HG02623 (cell line): ENCODE measurements at regions not wholly inside any gene's neighbourhood (a gene's known extent, or its start where the extent isn't known, plus 50 kb on each side); places are given as distances from the start of the nearest gene placed in this dataset.
"Not testable (repeated sequence)": the region's sequence is repeated elsewhere in the genome, so short reads cannot be mapped to it uniquely, and the experiment has no call there.

Source experiments
- ATAC-seq: cut with Tn5 transposase; IDR thresholded peaks from one replicate; pipeline ENCODE4 v1.9.1; 2021; ENCODE audit warnings: moderate library complexity; ENCODE audit not compliant: unreplicated experiment

DNA sequence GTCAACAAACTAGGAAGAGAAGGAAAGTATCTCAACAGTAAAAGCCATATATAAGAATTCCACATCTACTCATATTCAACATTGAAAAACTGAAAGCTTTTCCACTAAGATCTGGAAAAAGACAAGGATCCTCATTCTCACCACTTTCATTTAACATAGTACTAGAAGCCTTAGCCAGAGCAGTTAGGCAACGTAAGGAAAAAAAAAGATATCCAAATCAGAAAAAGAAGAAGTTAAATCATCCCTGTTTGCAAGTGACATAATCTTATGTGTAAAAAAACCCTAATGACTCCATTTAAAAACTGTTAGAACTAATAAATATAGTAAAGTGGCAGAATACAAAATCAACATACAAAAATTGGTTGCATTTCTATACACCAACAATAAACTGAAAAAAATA is 426.2 kb downstream of the BCAT1 start:
- ATAC-seq = no peak

DNA sequence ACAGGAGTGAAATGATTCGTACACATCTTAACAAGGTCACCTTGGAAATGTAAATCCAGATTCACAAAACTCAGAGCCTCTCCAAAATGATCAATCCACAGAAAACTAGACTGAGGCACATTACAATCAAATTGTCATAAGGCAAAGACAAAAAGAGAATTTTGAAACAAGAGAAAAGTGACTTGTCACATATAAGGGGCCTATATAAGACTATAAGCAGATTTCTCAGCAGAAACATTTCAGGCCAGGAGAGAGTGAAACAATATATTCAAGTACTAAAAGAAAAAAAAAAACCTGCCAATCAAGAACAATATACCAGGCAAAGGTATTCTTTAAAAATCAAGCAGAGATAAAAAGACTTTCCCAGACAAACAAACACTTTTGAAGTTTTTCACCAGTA is 429.1 kb downstream of the BCAT1 start:
- ATAC-seq = no peak

- no peak for ATAC-seq
These were observed 431.9 kb downstream of the BCAT1 start for GRCh38 chr12:24517000-24517399.

- no peak for ATAC-seq
These were observed 438.2 kb downstream of the BCAT1 start for GRCh38 chr12:24510581-24511125.

- ATAC-seq = no peak
These were observed 441.1 kb downstream of the BCAT1 start for GRCh38 chr12:24507827-24508226.

DNA sequence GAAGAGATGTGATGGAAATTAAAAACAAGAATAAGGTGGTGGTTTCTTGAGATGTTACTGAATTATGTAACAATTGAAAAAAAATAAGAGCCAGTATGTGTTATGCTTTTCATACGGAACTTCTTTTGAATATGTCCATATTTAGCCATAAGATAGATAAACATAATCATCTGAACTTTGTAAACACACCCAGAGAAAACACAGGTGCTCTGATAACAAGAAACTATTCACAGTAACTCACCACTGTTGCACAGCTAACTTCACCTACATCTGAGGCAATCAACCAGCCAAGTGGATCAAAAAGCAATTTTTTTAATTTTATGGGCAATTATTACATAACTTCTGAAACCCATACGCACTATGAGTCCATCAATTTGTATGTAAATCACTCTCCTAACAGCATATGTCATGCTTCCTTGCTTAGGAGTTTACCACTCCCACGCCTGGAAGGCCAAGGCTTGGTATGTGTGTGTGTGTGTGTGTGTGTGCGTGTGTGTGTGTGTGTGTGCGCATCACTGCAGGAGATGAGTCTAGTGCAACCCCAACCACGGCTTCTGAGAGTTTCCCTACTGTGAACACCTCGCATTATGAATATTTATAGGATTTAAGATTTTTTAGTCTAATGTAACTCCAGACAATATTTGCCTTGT is 443.4 kb downstream of the BCAT1 start:
- no peak for ATAC-seq

GRCh38 chr12:24503477-24503876 is 445.4 kb downstream of the BCAT1 start:
- ATAC-seq = not testable (repeated sequence)

DNA sequence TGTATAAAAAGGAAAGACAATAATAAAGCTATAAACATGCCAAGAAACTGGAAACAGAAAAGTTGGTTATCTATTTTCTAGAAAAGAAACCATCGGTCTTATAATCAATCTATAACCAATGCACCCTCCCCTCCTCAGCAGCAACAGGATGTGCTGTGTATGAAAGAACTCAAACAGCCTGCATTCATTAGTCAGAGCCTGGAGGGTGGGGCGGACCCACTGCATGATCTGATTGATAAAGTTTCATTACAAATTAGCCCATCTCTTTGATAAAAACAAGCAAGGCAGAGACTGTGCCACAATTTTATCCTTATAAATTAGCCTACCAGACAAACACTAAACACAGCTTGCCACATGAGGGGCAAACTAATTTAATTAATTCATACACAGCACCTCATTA is 448.1 kb downstream of the BCAT1 start:
- ATAC-seq = no peak

DNA sequence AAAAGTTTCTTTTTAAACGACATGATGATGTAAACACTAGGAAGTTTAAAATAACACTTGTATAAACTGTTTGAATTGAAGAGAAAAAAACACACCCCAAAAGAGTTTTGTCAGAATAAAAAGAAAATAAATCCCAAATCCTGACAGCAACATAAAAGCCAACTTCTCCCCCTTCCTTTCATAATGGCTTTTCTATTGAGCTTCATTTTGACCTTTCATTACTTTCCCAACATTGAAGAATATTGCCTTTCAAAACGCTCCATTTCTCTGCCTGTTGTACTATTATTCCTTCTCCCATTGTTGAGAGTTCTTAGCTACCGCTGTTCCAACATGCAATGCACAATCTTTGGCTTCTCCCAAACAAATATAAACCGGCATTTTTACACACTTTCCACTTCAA is 448.5 kb downstream of the BCAT1 start:
- no peak for ATAC-seq

- ATAC-seq = no peak
These were observed 449.5 kb downstream of the BCAT1 start for GRCh38 chr12:24499151-24500146.

DNA sequence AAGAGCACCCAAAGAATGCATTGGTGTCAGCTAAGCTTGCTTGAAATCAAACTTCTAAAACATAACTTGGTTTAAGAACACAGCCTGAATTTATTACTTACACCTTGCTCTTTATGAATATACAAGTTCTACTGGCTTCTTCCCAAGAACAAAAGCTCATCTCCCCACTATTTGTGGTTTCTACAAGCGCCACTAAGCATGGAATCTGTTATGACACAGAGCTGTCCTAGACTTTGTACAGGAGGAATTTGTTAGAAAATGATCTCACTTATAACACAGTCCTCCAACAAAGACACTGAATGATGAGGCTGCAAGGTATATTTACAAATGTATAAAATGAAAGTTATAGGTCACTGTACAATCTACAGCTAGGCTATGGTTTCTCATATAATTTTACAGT is 452.1 kb downstream of the BCAT1 start:
- ATAC-seq = no peak

DNA sequence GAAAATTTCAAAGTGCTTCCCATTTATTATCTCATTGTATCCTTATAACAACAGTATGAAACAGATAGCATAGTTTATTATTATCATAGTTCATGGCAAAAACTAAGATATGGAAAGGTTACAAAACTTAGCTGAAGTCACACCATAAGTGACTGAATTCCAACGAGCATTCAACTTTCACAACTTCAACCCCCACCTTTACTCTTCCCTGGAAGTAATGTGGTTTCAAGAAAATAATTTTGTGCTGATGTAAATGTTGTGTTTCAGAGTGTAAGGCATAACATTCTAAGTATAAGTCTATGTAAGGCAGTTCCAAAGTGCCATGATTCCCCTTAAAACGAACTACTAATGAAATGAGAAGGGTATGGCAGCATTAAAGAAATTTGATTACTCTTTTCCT is 454.5 kb downstream of the BCAT1 start:
- no peak for ATAC-seq

GRCh38 chr12:24491968-24492367 is 456.9 kb downstream of the BCAT1 start:
- no peak for ATAC-seq

- ATAC-seq = no peak
These were observed 459.0 kb downstream of the BCAT1 start for GRCh38 chr12:24489939-24490338.

DNA sequence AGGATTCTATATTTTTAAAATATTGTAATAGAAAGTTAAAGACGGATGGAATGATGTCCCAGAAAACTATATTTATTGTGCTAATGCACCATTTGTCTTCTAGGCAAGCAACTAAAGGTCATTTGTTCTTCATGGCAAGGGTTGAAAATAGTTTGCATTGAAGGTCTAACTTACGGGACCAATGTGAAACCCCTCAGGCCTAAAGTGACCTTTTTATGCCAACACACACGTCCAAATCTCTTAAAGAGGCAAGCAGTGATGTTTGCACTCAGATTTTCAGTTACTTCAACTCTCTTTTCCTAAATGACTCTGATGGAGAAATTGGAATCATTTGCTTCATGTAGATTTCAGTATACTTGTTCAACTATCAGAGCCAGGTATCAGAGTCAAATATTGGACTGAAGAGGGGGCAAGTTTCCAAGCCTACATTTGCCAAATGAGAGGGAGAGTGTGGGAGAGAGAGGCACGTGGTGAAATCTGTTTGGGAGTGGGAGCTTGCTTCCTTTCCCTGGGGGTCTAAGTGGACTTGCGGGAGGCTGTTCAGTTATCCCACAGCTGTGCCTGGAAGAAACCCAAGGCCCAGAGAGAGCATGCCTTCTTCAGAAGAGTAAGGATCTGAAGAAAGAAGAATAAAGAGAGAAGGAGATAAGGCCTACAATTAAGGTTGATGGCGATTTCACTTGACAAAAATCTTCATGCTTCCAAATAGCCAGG is 459.8 kb downstream of the BCAT1 start:
- ATAC-seq = no peak

DNA sequence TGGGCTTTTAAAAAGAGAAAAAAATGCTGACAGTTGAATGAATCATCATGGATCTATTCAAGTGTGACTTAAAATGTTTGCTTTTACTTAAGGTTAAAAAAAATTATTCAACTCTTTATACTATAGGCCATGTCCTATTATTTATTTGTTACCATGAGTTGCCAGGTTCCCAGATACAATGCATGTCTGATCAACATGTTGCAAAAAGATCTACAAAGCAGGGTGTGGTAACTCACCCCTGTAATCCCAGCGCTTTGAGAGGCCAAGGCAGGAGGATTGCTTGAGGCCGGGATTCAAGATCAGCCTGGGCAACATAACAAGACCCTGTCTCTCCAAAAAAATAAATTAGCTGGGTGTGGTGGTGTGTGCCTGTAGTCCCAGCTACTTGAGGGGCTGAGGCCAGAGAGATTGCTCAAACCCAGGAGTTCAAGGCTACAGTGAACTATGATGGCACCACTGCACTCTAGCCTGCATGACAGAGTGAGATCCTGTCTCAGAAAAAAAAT is 460.8 kb downstream of the BCAT1 start:
- no peak for ATAC-seq

DNA sequence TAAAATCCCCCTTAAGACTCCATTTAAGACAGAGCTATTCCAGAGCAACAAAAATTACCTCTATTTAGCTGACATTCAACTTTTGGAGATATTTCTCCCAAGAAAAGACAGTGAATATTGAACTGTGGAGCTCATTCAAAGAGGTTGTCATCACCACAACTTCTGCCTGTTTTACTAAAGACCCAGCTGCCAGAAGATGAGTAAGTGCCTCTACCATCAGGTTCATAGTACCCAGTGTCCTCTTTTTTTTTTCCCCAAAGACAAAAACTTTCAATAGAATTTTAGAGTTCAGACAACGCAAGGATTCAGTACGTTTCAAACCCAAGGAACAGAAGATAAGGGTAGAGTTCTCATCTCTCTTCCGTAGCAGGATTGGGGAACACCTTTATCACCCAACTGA is 461.3 kb downstream of the BCAT1 start:
- no peak for ATAC-seq

GRCh38 chr12:24483732-24484131 is 465.2 kb downstream of the BCAT1 start:
- ATAC-seq = no peak

DNA sequence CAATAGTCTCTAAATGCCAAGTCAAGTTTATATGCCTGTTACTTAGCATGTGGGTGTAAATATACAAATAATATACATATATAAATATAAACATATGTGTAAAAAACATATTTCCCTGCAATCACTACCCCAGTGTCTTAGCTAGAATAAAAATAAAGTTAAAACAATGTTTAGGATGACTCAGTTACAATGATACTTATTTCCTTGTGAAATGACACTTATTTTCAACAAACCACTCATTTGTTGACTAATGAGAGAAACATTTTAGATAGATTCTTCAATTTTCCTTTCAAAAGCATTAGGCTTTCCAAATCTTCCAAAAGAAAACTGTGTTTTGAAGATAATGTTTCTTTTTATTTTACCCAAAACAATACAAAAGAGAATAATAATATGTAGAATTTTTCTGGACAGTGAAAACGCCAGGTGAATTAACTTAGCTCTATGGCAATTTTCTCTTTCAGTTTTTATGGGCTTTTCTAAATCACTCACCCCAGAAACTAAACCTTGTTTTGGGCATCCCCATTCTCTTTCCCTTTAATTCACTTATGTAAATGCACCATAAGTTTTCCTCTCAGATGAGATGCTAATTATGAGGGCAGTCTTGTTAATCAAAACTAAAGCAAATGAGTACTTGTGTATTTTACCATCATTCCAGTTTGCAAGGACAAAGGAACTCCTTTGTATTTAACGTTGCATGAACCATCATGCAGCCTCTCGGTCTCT is 465.9 kb downstream of the BCAT1 start:
- ATAC-seq = no peak

GRCh38 chr12:24482044-24482443 is 466.9 kb downstream of the BCAT1 start:
- ATAC-seq = no peak
